SK-N-SH treated with all-trans-retinoic acid at 6 μM for 48 hours (cell line): ENCODE measurements at regions not wholly inside any gene's neighbourhood (a gene's known extent, or its start where the extent isn't known, plus 50 kb on each side); places are given as distances from the start of the nearest gene placed in this dataset.

Experiments
- ATAC-seq: fragments of 200-7000 bp; cut with Tn5 transposase; 3 replicates; pipeline ENCODE4 v1.9.1; 2020; ENCODE audit warnings: mild to moderate bottlenecking, moderate library complexity
- ARNTL ChIP-seq: fragments of 450-650 bp; formaldehyde crosslinking; IDR thresholded peaks from 2 replicates; pipeline ENCODE4 v1.5.0; 2020; ENCODE audit warnings: low read depth, mild to moderate bottlenecking, moderate library complexity, borderline replicate concordance
- BACH2 ChIP-seq: fragments of 250-450 bp; sonication (Bioruptor Pico); IDR thresholded peaks from 2 replicates; pipeline ENCODE4 v1.9.0; 2021; ENCODE audit warnings: mild to moderate bottlenecking, borderline replicate concordance
- CSDC2 ChIP-seq: fragments of 250-450 bp; sonication (Bioruptor Pico); IDR thresholded peaks from 2 replicates; pipeline ENCODE4 v1.5.0; 2020; ENCODE audit warnings: mild to moderate bottlenecking, moderate library complexity
- ESRRG ChIP-seq: fragments of 250-450 bp; sonication (Bioruptor Pico); IDR thresholded peaks from 2 replicates; pipeline ENCODE4 v1.6.1; 2021; ENCODE audit warnings: mild to moderate bottlenecking
- GLIS3 ChIP-seq: fragments of 250-450 bp; sonication (Bioruptor Pico); IDR thresholded peaks from 2 replicates; pipeline ENCODE4 v1.5.0; 2020; ENCODE audit warnings: mild to moderate bottlenecking, moderate library complexity
- ISL1 ChIP-seq: fragments of 250-450 bp; sonication (Bioruptor Pico); IDR thresholded peaks from 2 replicates; pipeline ENCODE4 v2.1.2; 2022; ENCODE audit warnings: mild to moderate bottlenecking, moderate library complexity
- PPARA ChIP-seq: fragments of 250-450 bp; sonication (Bioruptor Pico); IDR thresholded peaks from 2 replicates; pipeline ENCODE4 v1.5.0; 2020; ENCODE audit warnings: mild to moderate bottlenecking, borderline replicate concordance
- RARB ChIP-seq: fragments of 250-450 bp; sonication (Bioruptor Pico); IDR thresholded peaks from 2 replicates; pipeline ENCODE4 v1.8.0; 2021; ENCODE audit warnings: mild to moderate bottlenecking, moderate library complexity
- SNAI2 ChIP-seq: fragments of 250-450 bp; sonication (Bioruptor Pico); IDR thresholded peaks from 2 replicates; pipeline ENCODE4 v1.5.0; 2020; ENCODE audit warnings: mild to moderate bottlenecking, moderate library complexity
- TCF4 ChIP-seq: fragments of 250-450 bp; sonication (Bioruptor Pico); IDR thresholded peaks from 2 replicates; pipeline ENCODE4 v1.8.0; 2021; ENCODE audit warnings: mild to moderate bottlenecking, moderate library complexity, borderline replicate concordance
- TOX ChIP-seq: fragments of 250-450 bp; sonication (Bioruptor Pico); IDR thresholded peaks from 2 replicates; pipeline ENCODE4 v1.8.0; 2021; ENCODE audit warnings: mild to moderate bottlenecking, moderate library complexity, borderline replicate concordance
- ZC3H10 ChIP-seq: fragments of 250-450 bp; sonication (Bioruptor Pico); IDR thresholded peaks from 2 replicates; pipeline ENCODE4 v1.5.1; 2021; ENCODE audit warnings: mild to moderate bottlenecking, moderate library complexity
- ZFP3 ChIP-seq: fragments of 250-450 bp; sonication (Bioruptor Pico); IDR thresholded peaks from 2 replicates; pipeline ENCODE4 v1.5.0; 2020; ENCODE audit warnings: mild to moderate bottlenecking, moderate library complexity
- ZFP30 ChIP-seq: fragments of 450-650 bp; formaldehyde crosslinking; IDR thresholded peaks from 2 replicates; pipeline ENCODE4 v1.5.0; 2022; ENCODE audit warnings: mild to moderate bottlenecking, moderate library complexity
- ZNF565 ChIP-seq: fragments of 450-650 bp; formaldehyde crosslinking; conservative IDR thresholded peaks from 2 replicates; pipeline ENCODE4 v1.5.0; 2020; ENCODE audit warnings: low read depth, mild to moderate bottlenecking, moderate library complexity
- ZNF70 ChIP-seq: fragments of 450-650 bp; formaldehyde crosslinking; IDR thresholded peaks from 2 replicates; pipeline ENCODE4 v1.5.0; 2020; ENCODE audit warnings: mild to moderate bottlenecking, moderate library complexity
- ZNF8 ChIP-seq: fragments of 450-650 bp; formaldehyde crosslinking; IDR thresholded peaks from 2 replicates; pipeline ENCODE4 v1.5.0; 2020; ENCODE audit warnings: mild to moderate bottlenecking, moderate library complexity
- TF ChIP-seq, protein P1 (sequence below): fragments of 250-450 bp; sonication (Bioruptor Pico); IDR thresholded peaks from 2 replicates; pipeline ENCODE4 v1.8.0; 2020; ENCODE audit warnings: mild to moderate bottlenecking, moderate library complexity, borderline replicate concordance
- TF ChIP-seq, protein P2 (sequence below): fragments of 250-450 bp; sonication (Bioruptor Pico); IDR thresholded peaks from 2 replicates; pipeline ENCODE4 v1.5.0; 2020; ENCODE audit warnings: mild to moderate bottlenecking, moderate library complexity
- TF ChIP-seq, protein P3 (sequence below): fragments of 250-450 bp; sonication (Bioruptor Pico); IDR thresholded peaks from 2 replicates; pipeline ENCODE4 v1.5.1; 2020; ENCODE audit warnings: low read depth, mild to moderate bottlenecking, moderate library complexity
- TF ChIP-seq, protein P4 (sequence below): fragments of 250-450 bp; sonication (Bioruptor Pico); IDR thresholded peaks from 2 replicates; pipeline ENCODE4 v1.8.0; 2021; ENCODE audit warnings: low read depth, mild to moderate bottlenecking, moderate library complexity, borderline replicate concordance
- TF ChIP-seq, protein P5 (sequence below): fragments of 250-450 bp; sonication (Bioruptor Pico); IDR thresholded peaks from 2 replicates; pipeline ENCODE4 v1.5.1; 2021; ENCODE audit warnings: mild to moderate bottlenecking, moderate library complexity

DNA sequence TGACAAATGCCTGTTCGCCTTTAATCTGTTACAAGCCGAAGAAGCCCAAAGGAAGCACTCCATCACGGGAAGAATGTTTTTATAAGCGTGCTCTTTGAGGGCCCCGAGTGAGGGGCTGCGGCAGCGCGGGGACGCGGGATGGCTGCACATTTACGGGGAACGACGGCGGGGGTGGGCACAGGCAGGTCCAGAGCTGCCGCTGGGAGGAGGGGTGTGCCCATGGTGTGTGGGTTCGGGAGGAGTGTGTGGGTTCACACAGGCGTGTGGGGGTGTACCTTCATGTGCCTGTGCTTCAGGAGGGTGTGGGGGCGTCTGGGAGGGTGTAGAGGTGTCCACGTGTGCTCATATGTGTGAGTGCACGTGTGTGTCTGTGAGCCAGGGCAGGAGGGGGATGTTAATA is 155.9 kb upstream of the ZC3H12A start:
- no peak for TF ChIP-seq BACH2
- ATAC-seq, result no peak

DNA sequence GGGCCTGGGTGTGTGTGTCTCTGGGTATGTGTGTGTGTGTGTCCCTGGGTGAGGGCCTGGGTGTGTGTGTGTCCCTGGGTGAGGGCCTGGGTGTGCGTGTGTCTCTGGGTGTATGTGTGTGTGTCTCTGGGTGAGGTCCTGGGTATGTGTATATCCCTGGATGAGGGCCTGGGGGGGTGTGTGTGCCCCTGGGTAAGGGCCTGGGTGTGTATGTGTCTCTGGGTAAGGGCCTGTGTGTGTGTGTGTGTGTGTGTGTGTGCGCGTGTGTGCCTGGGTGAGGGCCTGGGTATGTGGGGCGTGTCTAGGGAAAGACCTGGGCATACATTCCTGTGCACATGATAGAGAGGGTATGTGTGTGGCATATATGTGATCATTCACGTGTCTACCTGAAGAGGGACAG is 155.1 kb upstream of the ZC3H12A start:
- no peak for ATAC-seq
- TF ChIP-seq SNAI2 (CRISPR knock-in tag) (no peak), RARB (no peak), TOX (CRISPR knock-in tag) (no peak), ZNF70 (CRISPR knock-in tag) (no peak), GLIS3 (CRISPR knock-in tag) (no peak), ZC3H10 (CRISPR knock-in tag) (no peak), ESRRG (CRISPR knock-in tag) (no peak), ZFP30 (CRISPR knock-in tag) (no peak), ARNTL (CRISPR knock-in tag) (no peak), ZFP3 (CRISPR knock-in tag) (no peak), BACH2 (no peak), CSDC2 (CRISPR knock-in tag) (no peak), ZNF8 (CRISPR knock-in tag) (no peak), TCF4 (CRISPR knock-in tag) (no peak), ISL1 (CRISPR knock-in tag) (no peak)
- TF ChIP-seq, protein P1, sequence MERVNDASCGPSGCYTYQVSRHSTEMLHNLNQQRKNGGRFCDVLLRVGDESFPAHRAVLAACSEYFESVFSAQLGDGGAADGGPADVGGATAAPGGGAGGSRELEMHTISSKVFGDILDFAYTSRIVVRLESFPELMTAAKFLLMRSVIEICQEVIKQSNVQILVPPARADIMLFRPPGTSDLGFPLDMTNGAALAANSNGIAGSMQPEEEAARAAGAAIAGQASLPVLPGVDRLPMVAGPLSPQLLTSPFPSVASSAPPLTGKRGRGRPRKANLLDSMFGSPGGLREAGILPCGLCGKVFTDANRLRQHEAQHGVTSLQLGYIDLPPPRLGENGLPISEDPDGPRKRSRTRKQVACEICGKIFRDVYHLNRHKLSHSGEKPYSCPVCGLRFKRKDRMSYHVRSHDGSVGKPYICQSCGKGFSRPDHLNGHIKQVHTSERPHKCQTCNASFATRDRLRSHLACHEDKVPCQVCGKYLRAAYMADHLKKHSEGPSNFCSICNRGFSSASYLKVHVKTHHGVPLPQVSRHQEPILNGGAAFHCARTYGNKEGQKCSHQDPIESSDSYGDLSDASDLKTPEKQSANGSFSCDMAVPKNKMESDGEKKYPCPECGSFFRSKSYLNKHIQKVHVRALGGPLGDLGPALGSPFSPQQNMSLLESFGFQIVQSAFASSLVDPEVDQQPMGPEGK (CRISPR knock-in tag), result no peak
- TF ChIP-seq, protein P2, sequence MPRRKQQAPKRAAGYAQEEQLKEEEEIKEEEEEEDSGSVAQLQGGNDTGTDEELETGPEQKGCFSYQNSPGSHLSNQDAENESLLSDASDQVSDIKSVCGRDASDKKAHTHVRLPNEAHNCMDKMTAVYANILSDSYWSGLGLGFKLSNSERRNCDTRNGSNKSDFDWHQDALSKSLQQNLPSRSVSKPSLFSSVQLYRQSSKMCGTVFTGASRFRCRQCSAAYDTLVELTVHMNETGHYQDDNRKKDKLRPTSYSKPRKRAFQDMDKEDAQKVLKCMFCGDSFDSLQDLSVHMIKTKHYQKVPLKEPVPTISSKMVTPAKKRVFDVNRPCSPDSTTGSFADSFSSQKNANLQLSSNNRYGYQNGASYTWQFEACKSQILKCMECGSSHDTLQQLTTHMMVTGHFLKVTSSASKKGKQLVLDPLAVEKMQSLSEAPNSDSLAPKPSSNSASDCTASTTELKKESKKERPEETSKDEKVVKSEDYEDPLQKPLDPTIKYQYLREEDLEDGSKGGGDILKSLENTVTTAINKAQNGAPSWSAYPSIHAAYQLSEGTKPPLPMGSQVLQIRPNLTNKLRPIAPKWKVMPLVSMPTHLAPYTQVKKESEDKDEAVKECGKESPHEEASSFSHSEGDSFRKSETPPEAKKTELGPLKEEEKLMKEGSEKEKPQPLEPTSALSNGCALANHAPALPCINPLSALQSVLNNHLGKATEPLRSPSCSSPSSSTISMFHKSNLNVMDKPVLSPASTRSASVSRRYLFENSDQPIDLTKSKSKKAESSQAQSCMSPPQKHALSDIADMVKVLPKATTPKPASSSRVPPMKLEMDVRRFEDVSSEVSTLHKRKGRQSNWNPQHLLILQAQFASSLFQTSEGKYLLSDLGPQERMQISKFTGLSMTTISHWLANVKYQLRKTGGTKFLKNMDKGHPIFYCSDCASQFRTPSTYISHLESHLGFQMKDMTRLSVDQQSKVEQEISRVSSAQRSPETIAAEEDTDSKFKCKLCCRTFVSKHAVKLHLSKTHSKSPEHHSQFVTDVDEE (CRISPR knock-in tag), result no peak
- TF ChIP-seq, protein P3, sequence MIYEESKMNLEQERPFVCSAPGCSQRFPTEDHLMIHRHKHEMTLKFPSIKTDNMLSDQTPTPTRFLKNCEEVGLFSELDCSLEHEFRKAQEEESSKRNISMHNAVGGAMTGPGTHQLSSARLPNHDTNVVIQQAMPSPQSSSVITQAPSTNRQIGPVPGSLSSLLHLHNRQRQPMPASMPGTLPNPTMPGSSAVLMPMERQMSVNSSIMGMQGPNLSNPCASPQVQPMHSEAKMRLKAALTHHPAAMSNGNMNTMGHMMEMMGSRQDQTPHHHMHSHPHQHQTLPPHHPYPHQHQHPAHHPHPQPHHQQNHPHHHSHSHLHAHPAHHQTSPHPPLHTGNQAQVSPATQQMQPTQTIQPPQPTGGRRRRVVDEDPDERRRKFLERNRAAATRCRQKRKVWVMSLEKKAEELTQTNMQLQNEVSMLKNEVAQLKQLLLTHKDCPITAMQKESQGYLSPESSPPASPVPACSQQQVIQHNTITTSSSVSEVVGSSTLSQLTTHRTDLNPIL (CRISPR knock-in tag), result no peak
- TF ChIP-seq, protein P4, sequence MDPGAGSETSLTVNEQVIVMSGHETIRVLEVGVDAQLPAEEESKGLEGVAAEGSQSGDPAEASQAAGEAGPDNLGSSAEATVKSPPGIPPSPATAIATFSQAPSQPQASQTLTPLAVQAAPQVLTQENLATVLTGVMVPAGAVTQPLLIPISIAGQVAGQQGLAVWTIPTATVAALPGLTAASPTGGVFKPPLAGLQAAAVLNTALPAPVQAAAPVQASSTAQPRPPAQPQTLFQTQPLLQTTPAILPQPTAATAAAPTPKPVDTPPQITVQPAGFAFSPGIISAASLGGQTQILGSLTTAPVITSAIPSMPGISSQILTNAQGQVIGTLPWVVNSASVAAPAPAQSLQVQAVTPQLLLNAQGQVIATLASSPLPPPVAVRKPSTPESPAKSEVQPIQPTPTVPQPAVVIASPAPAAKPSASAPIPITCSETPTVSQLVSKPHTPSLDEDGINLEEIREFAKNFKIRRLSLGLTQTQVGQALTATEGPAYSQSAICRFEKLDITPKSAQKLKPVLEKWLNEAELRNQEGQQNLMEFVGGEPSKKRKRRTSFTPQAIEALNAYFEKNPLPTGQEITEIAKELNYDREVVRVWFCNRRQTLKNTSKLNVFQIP (CRISPR knock-in tag), result no peak
- TF ChIP-seq, protein P5, sequence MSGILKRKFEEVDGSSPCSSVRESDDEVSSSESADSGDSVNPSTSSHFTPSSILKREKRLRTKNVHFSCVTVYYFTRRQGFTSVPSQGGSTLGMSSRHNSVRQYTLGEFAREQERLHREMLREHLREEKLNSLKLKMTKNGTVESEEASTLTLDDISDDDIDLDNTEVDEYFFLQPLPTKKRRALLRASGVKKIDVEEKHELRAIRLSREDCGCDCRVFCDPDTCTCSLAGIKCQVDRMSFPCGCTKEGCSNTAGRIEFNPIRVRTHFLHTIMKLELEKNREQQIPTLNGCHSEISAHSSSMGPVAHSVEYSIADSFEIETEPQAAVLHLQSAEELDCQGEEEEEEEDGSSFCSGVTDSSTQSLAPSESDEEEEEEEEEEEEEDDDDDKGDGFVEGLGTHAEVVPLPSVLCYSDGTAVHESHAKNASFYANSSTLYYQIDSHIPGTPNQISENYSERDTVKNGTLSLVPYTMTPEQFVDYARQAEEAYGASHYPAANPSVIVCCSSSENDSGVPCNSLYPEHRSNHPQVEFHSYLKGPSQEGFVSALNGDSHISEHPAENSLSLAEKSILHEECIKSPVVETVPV (CRISPR knock-in tag), result no peak

DNA sequence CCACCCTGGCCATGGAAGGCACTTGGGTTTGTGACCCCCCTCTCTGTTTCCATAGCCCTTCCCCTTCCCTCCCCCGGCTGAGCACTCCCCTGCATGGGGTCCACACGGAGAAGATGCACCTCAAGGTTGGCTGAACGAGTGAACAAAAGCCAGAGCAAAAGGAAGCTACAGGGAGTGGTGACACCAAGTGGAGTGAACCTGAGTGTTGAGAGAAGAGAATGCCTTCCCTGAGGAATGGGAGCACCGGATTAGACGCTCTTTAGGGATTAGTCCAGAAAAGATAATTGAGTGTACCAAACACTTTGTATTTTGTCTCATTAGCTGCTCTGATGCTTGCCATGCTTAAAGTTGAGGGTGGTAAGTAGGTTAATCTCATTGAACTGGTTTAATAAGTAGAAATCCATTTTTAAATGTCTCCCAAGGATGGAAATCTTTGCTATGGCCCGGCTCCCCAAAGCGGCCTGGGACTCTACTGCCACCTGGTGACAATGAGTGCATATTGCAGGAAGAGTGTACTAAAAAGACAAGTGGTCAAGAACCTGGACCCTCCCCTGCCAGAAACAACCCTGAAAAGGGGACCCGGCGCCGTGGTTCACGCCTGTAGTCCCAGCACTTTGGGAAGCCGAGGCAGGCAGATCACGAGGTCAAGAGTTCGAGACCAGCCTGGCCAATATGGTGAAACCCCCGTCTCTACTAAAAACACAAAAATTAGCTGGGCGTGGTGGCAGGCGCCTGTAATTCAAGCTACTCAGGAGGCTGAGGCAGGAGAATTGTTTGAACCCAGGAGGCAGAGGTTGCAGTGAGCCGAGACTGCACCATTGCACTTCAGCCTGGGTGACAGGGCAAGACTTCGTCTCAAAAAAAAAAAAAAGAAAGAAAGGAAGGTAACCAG is 150.6 kb upstream of the ZC3H12A start:
- ATAC-seq, result no peak
- TF ChIP-seq RARB, result no peak
- TF ChIP-seq ZFP30 (CRISPR knock-in tag), result no peak
- no peak for TF ChIP-seq SNAI2 (CRISPR knock-in tag)
- no peak for TF ChIP-seq ARNTL (CRISPR knock-in tag)
- TF ChIP-seq, protein P1 (CRISPR knock-in tag), result no peak
- no peak for TF ChIP-seq ZNF565 (CRISPR knock-in tag)
- TF ChIP-seq CSDC2 (CRISPR knock-in tag), result no peak
- TF ChIP-seq TOX (CRISPR knock-in tag), result no peak
- TF ChIP-seq, protein P3 (CRISPR knock-in tag), result no peak
- TF ChIP-seq ZNF8 (CRISPR knock-in tag), result no peak
- no peak for TF ChIP-seq ISL1 (CRISPR knock-in tag)
- TF ChIP-seq PPARA (CRISPR knock-in tag), result no peak
- TF ChIP-seq, protein P4 (CRISPR knock-in tag), result no peak
